NCI-H1105 treated with DMSO at 0.1 percent for 48 hours (cell line): ENCODE measurements at regions not wholly inside any gene's neighbourhood (a gene's known extent, or its start where the extent isn't known, plus 50 kb on each side); places are given as distances from the start of the nearest gene placed in this dataset.

ENCODE experiments used
- DNase-seq: peaks from one replicate; lab custom pipeline; 2025; lab: John Stamatoyannopoulos, UW

DNA sequence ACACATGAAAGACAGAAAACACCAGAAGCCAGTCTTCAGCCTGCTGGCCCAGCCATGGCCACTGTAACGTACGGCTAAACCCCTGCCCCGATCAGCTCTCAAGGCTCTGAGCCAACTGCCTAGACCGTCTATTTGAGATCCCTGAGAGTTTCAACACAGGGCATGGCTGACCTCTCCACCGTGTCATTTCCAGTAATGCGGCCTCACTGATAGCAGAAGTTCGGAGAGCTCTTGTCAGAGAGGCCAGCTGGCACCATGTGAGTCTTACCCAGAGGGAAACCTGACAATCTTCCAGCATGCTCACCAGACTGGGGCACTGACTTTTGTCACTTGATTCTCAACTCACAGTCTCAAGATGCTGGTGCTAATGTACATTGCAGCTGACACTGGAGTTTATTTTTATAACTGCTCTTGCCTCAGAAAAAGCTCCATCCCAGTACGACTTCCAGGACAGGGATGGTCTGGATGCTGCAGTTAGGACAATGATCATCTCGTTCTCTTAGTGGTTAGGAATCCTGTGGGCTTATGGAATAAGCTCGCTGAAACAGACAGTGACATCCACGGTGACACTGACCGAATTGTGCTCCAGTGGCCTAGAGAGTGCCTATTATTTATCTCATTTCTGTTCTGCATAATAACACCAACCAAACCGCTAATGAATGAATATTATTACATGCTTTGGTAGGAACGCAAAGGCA is 372.7 kb downstream of the ICE1 start:
- DNase-seq, result no peak

DNA sequence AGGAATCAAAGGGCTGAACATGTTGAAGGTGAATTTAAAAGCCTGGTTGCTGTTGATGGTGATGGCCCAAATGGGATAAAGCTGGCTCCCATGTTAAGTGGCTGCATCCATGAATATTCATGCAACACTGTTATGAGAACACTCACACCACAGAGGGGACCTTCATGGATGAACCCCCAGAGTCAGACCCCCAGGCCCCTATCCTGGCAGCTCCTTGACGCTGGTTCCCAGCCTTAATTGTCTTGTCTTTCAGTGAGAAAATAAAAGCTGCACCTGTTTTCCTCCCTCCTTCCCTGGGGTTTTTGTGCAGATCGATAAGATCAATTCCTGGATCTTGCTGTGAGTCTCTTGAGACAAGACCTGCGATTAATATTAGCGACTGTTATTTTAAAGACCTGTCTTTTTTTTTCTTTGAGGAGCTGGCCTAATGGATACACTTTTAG is 371.7 kb downstream of the ICE1 start:
- no peak for DNase-seq

- DNase-seq, result no peak
Observed at GRCh38 chr5:5793242-5794117, 371.0 kb downstream of the ICE1 start.

DNA sequence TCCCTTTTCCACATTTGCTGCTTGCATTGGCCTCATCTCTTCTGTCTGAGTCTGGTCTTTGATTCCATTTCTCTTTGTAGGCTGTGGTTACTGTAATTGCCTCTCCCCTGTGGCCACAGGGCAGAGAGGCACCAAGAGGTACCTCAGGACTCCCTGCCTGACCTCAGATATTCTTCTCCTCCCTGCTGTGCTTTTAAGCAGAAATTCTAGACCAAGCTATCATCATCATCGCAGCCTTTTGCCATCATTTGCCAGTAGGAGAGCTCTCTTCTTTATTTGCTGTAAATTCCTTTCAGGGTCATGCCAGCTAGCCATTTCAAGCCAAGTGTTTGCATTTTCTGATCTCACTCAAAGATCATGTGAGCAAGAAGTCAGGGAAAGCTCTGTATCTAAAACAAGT is 369.6 kb downstream of the ICE1 start:
- DNase-seq, result no peak

DNA sequence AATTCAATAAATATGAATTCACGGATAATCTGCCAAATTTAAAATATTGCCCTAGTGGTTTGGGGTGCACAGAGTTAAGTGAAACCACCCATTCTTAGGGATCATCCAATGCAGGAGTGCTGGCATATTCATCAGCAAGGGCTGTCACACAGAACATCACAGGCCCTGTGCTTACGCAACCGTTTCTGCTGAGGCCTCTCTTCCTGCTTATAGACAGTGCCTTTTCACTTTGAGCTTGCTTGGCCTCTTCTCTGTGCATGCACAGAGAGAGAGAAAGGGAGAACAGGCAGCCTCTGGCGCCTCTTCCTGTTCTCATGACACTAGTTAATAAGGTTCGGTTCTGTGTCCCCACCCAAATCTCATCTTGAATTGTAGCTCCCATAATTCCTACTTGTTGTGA is 366.3 kb downstream of the ICE1 start:
- DNase-seq, result no peak

DNA sequence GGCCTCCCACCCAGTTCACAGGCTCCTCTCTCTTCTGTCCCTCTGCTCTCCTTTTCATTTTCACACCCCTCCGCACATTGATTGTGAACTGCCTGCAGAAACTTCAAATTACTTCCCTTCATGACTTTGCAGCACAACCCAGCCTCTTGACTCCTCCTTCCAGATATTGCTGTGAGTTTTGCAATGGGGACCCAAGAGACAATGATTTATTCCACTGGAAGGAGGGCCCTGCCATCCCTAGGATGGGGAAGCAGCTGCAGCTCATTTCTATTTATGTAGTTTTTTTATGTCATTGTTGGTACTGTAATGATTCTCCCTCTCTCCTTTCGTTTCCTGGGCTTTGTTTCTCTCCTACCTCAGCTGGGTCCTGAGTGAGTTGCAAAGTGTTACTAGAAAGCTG is 364.9 kb downstream of the ICE1 start:
- DNase-seq, result no peak

DNA sequence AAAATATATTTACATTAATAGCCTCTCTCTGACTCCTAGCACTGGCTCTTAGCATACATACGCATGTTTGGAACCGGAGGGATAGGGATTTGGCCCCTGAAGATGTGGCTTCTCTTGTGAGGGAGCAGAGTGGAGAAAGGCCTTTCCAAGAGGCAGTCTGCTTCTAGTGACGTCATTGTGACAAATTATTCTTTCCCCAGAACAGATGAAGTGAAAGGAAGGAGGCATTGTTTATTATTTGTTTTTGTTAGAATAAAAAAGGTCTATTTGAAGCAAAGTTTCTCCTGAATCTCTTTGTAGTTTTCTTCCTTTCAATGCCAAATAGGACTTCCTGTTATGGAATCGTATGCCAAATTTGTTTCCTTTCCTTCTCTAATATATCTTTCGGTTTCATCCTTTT is 361.6 kb downstream of the ICE1 start:
- DNase-seq, result no peak

DNA sequence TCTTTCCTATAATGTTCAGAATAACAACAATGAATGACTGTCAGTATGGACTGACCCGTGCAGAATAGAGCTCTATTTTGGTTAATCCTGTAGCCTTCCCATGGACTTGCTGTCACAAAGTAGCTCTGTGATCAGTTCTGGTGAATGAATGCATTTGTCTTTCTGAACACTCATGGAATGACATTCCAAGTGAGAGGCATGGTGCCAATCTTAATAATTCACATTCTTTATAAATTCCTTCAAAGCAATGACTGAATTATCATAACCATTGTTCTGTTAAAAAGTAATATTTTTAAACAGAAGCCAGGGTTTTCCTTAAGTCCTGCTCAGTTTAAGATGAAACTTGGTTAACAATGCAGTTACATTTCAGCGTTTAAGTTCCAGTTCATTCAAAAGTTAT is 360.5 kb downstream of the ICE1 start:
- no peak for DNase-seq

DNA sequence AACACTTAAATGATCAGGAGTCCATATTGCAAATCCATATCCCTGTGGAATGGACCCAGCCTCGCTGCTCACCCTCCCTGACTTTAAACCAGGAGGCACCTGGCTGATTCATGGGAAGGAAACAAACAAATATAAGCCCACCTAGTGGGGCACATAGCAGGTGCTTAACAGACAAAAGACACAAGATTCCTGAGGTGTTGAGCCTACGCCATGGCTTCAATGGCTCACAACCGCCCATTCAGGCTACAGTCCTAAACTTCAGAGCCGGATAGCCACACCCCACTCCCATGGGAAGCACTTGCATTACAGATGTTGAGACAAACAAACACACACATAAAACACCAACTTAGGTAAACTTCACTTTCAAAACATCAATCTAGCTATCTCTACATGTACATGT is 359.9 kb downstream of the ICE1 start:
- no peak for DNase-seq

DNA sequence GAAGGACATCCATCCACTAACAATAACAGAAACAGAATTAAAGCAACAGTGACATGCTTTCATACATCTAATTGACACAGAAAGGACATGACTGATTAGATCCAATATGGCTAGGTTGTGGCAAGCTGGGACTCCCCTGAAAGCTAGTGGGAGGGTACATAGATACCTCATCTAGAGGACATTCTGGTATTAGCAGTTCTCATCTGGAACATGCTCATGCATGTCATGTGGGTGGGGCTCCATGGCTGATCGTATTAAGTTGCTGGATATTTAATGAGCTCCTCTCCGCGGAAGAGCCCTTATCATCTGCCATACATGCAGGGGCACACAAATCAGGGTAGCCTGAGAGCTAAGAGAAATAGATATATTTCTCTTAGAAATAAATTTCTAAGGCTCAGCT is 358.9 kb downstream of the ICE1 start:
- DNase-seq, result no peak

- DNase-seq, result peak; percentile 7
Observed at GRCh38 chr5:5780253-5780652, 357.8 kb downstream of the ICE1 start.

DNA sequence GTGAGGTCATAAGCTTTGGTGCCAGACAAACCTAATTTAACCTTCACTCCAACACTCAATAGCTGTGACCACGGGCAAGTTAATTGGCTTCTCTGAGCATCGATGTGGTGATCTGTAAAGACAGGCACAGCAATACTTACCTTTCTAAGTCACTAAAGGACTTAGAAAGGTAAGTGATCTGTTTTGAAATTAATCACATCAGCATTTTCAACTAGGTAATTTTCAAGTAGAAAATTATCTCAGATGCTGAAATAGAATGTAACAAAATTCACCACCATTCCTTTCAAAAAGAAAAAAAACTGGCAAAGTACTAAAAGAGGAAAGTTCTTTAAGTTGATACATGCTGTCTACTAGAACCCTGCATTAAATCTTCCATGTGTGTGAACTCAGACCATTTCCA is 354.5 kb downstream of the ICE1 start:
- DNase-seq, result no peak

GRCh38 chr5:5772202-5772601 is 349.7 kb downstream of the ICE1 start:
- DNase-seq, result no peak

DNA sequence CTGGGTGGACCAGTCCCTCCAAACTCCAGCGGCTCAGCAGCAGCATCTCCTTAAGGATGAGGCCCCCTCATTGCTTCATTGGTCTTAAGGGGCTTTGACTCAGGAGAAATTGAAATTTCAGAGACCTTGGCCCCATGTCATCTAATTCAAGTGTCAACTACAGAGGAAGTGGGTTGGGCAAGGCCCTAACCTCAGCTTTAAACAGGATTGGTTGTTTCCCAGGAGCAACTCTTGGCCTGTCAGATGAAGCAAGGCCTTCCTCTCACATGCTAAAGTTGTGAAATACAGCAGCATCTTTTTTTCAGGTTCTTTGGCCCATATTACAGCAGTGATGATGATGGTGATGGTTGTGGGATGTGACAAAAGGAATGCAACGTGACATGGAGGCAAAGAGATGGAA is 348.3 kb downstream of the ICE1 start:
- no peak for DNase-seq

GRCh38 chr5:5767286-5767928 is 344.9 kb downstream of the ICE1 start:
- DNase-seq, result peak; percentile 61

GRCh38 chr5:5765066-5765850 is 342.8 kb downstream of the ICE1 start:
- no peak for DNase-seq

GRCh38 chr5:5764246-5764645 is 341.8 kb downstream of the ICE1 start:
- no peak for DNase-seq

DNA sequence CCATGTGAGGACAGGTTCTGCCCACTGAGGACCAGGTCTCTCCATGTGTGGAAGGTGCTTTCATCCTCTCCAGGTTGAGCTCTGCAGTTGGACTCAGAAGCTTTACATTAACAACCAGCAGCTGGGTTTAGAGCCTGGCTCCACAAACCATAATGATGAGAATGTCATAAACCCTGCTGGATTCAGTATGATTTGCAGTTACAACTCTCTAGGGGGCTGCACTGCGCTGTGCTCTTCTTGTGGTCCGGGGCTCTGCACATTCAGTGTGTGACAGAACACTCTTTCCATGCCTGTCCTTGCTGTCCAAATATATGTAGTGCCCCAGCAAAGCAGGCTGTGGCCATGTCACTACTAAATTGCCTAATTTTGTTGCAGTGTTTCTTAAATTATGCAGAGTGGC is 334.3 kb downstream of the ICE1 start:
- DNase-seq, result no peak

DNA sequence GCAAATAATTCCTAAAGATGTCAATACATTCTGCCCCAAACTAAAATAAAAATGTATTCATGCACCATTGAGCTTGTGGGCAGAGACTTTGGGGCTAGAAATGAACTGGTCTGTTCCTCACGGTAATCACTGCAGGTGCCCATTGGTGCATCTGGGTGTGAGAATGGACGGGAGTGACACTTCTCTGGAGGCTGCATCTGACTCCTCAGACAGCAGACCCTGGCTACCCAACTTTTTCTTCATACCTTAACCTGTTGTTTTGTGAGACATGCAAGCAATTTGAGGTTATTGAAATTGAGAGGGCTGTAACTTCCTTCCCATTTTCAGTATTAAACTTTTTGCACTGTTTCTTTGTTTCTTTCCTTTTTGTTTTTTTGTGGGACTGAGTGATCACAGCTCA is 333.4 kb downstream of the ICE1 start:
- no peak for DNase-seq

- DNase-seq, result no peak
Observed at GRCh38 chr5:5752844-5753243, 330.4 kb downstream of the ICE1 start.

DNA sequence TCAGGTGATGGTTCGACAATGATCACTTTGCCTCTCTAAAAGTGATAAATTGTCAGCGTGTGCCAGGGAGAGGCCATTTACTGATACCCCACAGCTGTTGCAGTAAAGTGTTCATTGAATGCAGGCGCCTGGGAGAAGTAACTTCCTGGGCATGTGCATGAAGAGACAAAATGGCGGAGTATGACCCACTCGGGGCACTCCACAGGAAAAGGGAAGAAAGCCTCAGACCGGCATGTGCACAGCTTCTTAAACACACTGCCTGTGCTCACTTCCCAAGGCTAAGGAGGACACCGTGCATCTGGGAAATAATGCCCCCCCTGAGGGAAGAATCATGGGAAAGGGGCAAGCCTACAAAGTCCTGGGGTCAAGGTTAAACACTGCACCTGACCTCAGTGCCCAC is 329.5 kb downstream of the ICE1 start:
- peak; percentile 91 for DNase-seq

DNA sequence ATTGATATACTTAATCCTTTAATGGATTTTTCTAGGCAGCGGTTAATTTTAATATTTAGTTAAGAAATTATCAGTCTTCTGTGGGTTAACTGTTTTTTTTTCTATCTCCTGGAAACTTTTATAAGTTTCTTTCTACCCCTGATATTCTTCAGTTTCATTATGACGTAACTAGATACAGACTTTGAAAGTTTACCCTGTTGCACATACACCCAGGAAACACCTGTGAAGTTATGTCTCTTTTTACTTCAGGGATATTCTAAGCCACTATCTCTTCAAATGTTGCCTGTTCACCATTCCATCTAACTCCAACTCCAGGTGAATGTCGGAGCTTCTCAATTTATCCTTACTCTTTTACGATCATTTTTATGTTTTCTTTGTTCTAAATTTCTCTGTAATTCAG is 329.0 kb downstream of the ICE1 start:
- DNase-seq, result no peak
